Tibial artery (tissue), 4 donors: ENCODE measurements at regions not wholly inside any gene's neighbourhood (a gene's known extent, or its start where the extent isn't known, plus 50 kb on each side); places are given as distances from the start of the nearest gene placed in this dataset.

Experiments used
- DNase-seq, 2 donors: peaks; one replicate each; pipeline ENCODE4 v3.0.0-alpha.2; 2019
- H3K27ac ChIP-seq, 2 donors: fragments of 200-600 bp; sonication (generic) in 1 of 2; 1 replicate in 1 of 2; 2 replicates in 1 of 2; pipeline ENCODE4 v1.5.1; 2018 to 2019; ENCODE audit warnings: mild to moderate bottlenecking in 1 of 2
- H3K27me3 ChIP-seq, 2 donors: fragments of 200-600 bp; sonication (generic) in 1 of 2; one replicate each; pipeline versions ENCODE4 v1.5.1 to v1.6.0; 2016 to 2019
- H3K36me3 ChIP-seq, 3 donors: fragments of 200-600 bp; sonication (generic) in 2 of 3; one replicate each; pipeline ENCODE4 v1.5.1; 2016 to 2019; ENCODE audit warnings: mild to moderate bottlenecking in 2 of 3
- H3K4me1 ChIP-seq, 4 donors: fragments of 200-600 bp; sonication (generic) in 2 of 4; 1 replicate in 3 of 4; 2 replicates in 1 of 4; pipeline ENCODE4 v1.5.1; 2016 to 2019
- H3K4me3 ChIP-seq, 2 donors: fragments of 200-600 bp; sonication (generic) in 1 of 2; 1 replicate in 1 of 2; 2 replicates in 1 of 2; pipeline ENCODE4 v1.5.1; 2018 to 2019; ENCODE audit warnings: mild to moderate bottlenecking in 2 of 2
- H3K9me3 ChIP-seq, 3 donors: fragments of 200-600 bp; sonication (generic) in 1 of 3; one replicate each; pipeline ENCODE4 v1.5.1; 2016 to 2019
- intact Hi-C: fragments of 100-400 bp; cut with DNase I; formaldehyde crosslinking; loops from one replicate; pipeline ENCODE4 v1.15.0; 2023; ENCODE audit warnings: low total_unique reads
- TF ChIP-seq, protein P1 (sequence below), 2 experiments: fragments of 200-600 bp in 1 of 2; fragments of 450-650 bp in 1 of 2; IDR thresholded peaks; one replicate each; pipeline ENCODE4 v1.5.1; 2017 to 2019; ENCODE audit warnings: antibody characterized with exemption in 2 of 2, mild to moderate bottlenecking in 1 of 2, moderate library complexity in 1 of 2

- H3K9me3 ChIP-seq, result no peaks in the 10 kb centered on the region
- no peak overlapping the region for H3K4me3 ChIP-seq
- H3K27me3 ChIP-seq, result no peaks in the 10 kb centered on the region
- H3K36me3 ChIP-seq, result no peaks in the 10 kb centered on the region
- no peak overlapping the region for H3K27ac ChIP-seq
- no peaks in the 10 kb centered on the region for H3K4me1 ChIP-seq
- intact Hi-C loops, result no loop called here
- TF ChIP-seq, protein P1, sequence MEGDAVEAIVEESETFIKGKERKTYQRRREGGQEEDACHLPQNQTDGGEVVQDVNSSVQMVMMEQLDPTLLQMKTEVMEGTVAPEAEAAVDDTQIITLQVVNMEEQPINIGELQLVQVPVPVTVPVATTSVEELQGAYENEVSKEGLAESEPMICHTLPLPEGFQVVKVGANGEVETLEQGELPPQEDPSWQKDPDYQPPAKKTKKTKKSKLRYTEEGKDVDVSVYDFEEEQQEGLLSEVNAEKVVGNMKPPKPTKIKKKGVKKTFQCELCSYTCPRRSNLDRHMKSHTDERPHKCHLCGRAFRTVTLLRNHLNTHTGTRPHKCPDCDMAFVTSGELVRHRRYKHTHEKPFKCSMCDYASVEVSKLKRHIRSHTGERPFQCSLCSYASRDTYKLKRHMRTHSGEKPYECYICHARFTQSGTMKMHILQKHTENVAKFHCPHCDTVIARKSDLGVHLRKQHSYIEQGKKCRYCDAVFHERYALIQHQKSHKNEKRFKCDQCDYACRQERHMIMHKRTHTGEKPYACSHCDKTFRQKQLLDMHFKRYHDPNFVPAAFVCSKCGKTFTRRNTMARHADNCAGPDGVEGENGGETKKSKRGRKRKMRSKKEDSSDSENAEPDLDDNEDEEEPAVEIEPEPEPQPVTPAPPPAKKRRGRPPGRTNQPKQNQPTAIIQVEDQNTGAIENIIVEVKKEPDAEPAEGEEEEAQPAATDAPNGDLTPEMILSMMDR (IDR thresholded peaks at IDR 0.05), result no peak
- DNase-seq, result no peak
These were observed 998.8 kb upstream of the TMEM132C start for GRCh38 chr12:127268213-127268612.

- H3K27ac ChIP-seq, result no peak overlapping the region
- DNase-seq, result no peak
- H3K27me3 ChIP-seq, result no peaks in the 10 kb centered on the region
- H3K9me3 ChIP-seq, result no peaks in the 10 kb centered on the region
- H3K36me3 ChIP-seq, result no peaks in the 10 kb centered on the region
- H3K4me3 ChIP-seq, result no peak overlapping the region
- no peaks in the 10 kb centered on the region for H3K4me1 ChIP-seq
- intact Hi-C loops, result no loop called here
- TF ChIP-seq, protein P1 (IDR thresholded peaks at IDR 0.05), result no peak
These were observed 998.1 kb upstream of the TMEM132C start for GRCh38 chr12:127268706-127269425.

DNA sequence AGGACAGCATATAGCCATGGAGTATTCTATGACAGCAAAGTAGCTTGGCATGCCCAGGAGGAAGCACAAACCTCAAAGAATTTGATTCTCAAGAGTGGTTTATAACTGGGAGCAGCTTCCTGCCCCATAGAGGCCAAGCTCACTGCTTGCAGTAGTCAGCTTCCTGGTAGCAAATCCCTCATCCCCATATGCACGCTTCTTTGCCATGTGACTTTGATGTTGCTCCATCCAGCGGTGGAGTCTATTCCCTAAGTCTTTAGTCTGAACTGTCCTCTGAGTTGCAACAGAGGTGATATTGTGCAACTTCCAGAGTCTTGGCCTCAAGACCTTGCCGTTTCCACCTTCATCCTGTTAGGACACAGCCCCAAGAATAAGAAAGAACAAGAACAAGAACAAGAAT, 996.8 kb upstream of the TMEM132C start:
- Histone ChIP-seq H3K27ac (no peak overlapping the region), H3K27me3 (no peaks in the 10 kb centered on the region), H3K9me3 (no peaks in the 10 kb centered on the region), H3K4me3 (no peak overlapping the region), H3K4me1 (no peaks in the 10 kb centered on the region), H3K36me3 (no peaks in the 10 kb centered on the region)
- TF ChIP-seq, protein P1 (IDR thresholded peaks at IDR 0.05), result no peak
- DNase-seq, result no peak
- intact Hi-C loops, result no loop called here

- no peak overlapping the region for H3K4me3 ChIP-seq
- H3K27me3 ChIP-seq, result peaks cover 0 to 2% of the 10 kb centered on the region in 2 donors
- no peaks in the 10 kb centered on the region for H3K4me1 ChIP-seq
- intact Hi-C loops, result no loop called here
- TF ChIP-seq, protein P1 (IDR thresholded peaks at IDR 0.05), result no peak
- H3K36me3 ChIP-seq, result no peaks in the 10 kb centered on the region
- H3K9me3 ChIP-seq, result no peaks in the 10 kb centered on the region
- no peak overlapping the region for H3K27ac ChIP-seq
- DNase-seq, result no peak
These were observed 995.2 kb upstream of the TMEM132C start for GRCh38 chr12:127271776-127272175.

- no peak overlapping the region for H3K4me3 ChIP-seq
- peaks cover 0 to 2% of the 10 kb centered on the region in 2 donors for H3K27me3 ChIP-seq
- intact Hi-C loops, result no loop called here
- no peak for DNase-seq
- no peaks in the 10 kb centered on the region for H3K4me1 ChIP-seq
- TF ChIP-seq, protein P1 (IDR thresholded peaks at IDR 0.05), result no peak
- H3K27ac ChIP-seq, result no peak overlapping the region
- no peaks in the 10 kb centered on the region for H3K36me3 ChIP-seq
- H3K9me3 ChIP-seq, result no peaks in the 10 kb centered on the region
These were observed 994.1 kb upstream of the TMEM132C start for GRCh38 chr12:127272864-127273263.
